GM19395 (cell line): ENCODE measurements at regions not wholly inside any gene's neighbourhood (a gene's known extent, or its start where the extent isn't known, plus 50 kb on each side); places are given as distances from the start of the nearest gene placed in this dataset.

Experiments
- ATAC-seq: cut with Tn5 transposase; IDR thresholded peaks from one replicate; pipeline ENCODE4 v1.9.1; 2021; ENCODE audit warnings: mild to moderate bottlenecking, moderate library complexity; ENCODE audit not compliant: unreplicated experiment

GRCh38 chr2:64196963-64197362 is 52.7 kb upstream of the PELI1 start:
- no peak for ATAC-seq

- no peak for ATAC-seq
Observed at GRCh38 chr2:64201151-64201550, 56.9 kb upstream of the PELI1 start.

GRCh38 chr2:64202206-64202845 is 58.1 kb upstream of the PELI1 start:
- no peak for ATAC-seq

- peak; percentile 3 for ATAC-seq
Observed at GRCh38 chr2:64203131-64203857, 59.1 kb upstream of the PELI1 start.

- peak; percentile 59 for ATAC-seq
Observed at GRCh38 chr2:64203858-64204632, 59.8 kb upstream of the PELI1 start.

GRCh38 chr2:64204703-64205102 is 60.5 kb upstream of the PELI1 start:
- ATAC-seq: no peak

GRCh38 chr2:64205415-64205814 is 61.2 kb upstream of the PELI1 start:
- no peak for ATAC-seq

GRCh38 chr2:64207573-64207972 is 63.4 kb upstream of the PELI1 start:
- ATAC-seq: no peak

- no peak for ATAC-seq
Observed at GRCh38 chr2:64210816-64211215, 66.6 kb upstream of the PELI1 start.

GRCh38 chr2:64211276-64211921 is 67.2 kb upstream of the PELI1 start:
- ATAC-seq: no peak

- no peak for ATAC-seq
Observed at GRCh38 chr2:64212346-64212745, 68.1 kb upstream of the PELI1 start.

- ATAC-seq: no peak
Observed at GRCh38 chr2:64212801-64213321, 68.6 kb upstream of the PELI1 start.

- peak; percentile 57 for ATAC-seq
Observed at GRCh38 chr2:64213532-64214275, 69.5 kb upstream of the PELI1 start.

GRCh38 chr2:64214281-64215115 is 70.3 kb upstream of the PELI1 start:
- peak; percentile 65 for ATAC-seq

GRCh38 chr2:64217198-64217869 is 73.1 kb upstream of the PELI1 start:
- ATAC-seq: no peak

- ATAC-seq: no peak
Observed at GRCh38 chr2:64218137-64218802, 74.0 kb upstream of the PELI1 start.

GRCh38 chr2:64219149-64219548 is 74.9 kb upstream of the PELI1 start:
- no peak for ATAC-seq

- ATAC-seq: no peak
Observed at GRCh38 chr2:64220265-64220664, 76.0 kb upstream of the PELI1 start.
